HG02970 (cell line): ENCODE measurements at regions not wholly inside any gene's neighbourhood (a gene's known extent, or its start where the extent isn't known, plus 50 kb on each side); places are given as distances from the start of the nearest gene placed in this dataset.

Source experiments
- ATAC-seq: cut with Tn5 transposase; IDR thresholded peaks from one replicate; pipeline ENCODE4 v1.9.1; 2021; ENCODE audit warnings: mild to moderate bottlenecking, moderate library complexity, moderate number of reproducible peaks; ENCODE audit not compliant: unreplicated experiment, low FRiP score

DNA sequence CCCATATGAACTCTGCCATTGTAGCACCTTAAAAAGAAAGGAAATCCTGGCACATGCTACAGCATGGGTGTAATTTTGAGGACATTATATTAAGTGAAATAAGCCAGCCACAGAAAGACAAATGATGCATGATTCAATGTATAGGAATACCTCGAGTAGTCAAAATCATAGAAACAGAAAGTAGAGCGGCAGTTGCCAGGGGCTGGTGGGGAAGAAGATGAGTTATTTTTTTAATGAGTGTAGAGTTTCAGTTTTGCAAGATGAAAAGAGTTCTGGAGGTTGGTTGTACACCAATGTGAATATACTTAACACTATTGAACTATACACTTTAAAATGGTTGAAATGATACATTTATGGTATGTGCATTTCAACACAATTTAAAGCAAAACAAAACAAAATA, 133.0 kb downstream of the ZDHHC21 start:
- ATAC-seq: no peak

- ATAC-seq: no peak
These were observed 138.3 kb downstream of the ZDHHC21 start for GRCh38 chr9:14554886-14555285.

DNA sequence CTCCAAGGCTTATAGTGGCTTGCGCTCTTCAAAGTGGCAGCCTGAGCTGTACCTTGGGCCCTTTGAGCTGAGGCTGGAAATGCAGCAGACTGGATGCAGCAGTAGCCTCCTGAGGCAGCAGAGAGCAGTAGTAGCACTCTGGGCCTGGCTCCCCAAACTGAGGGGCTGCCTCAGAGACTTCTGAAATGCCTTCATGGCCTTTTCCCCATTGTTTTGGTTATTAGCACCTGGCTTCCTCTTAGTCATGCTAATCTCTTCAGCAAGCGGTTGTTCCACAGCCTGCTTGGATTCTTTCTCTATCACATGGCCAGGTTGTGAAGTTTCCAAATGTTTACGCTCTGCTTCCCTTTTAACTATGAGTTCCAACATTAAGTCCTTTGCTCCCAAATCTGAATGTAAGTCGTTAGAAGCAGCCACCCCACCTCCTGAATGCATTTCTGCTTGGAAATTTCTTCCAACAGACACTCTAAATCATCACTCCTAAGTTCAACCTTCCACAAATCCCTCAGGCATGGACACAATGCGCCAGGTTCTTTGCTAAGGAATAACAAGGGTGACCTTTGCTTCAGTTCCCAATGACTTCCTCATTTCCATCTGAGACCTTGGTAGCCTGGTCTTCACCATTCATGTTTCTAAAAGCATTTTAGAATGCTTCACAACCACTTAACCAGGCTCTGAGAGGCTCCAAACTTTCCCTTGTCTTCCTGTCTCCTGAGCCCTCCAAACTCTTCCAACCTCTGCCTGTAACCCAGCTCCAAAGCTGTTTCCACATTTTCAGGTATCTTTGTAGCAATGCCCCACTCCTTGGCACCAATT, 145.8 kb downstream of the ZDHHC21 start:
- ATAC-seq: no peak

DNA sequence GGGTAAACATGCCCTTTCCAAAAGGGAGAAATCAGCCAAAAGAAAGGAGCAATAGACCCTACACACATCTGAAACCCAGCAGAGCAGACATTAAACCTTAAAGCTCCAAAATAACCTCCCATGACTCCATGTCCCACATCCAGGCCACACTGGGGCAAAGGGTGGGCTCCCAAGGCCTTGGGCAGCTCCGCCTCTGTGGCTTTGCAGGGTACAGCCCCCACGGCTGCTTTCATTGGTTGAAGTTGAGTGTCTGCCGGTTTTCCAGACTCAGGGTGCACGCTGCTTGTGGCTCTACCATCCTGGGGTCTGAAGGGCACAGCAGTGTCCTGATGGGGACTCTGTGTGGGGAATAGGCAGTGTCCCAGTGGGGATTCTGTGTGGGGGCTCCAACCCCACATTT, 146.5 kb downstream of the ZDHHC21 start:
- ATAC-seq: no peak

DNA sequence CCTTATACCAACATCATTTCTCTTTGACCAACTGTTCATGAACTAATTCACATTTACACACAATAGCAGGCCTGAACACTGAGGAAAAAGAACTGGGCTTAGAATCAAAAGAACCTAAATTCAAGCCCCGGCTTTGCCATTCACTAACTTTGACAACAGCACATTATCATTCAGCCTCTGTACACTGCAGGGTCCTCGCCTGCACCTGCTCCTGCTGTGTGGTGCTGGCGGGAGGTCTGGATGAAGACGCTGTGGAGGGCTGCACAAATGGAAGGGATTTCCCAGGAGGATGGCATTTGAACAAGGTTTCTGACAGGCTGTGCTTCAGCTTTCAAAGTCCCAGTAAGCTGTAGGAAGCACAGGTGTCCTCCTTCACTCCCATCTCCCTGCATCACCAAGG, 151.2 kb downstream of the ZDHHC21 start:
- ATAC-seq: no peak

GRCh38 chr9:14538526-14538925, 154.7 kb downstream of the ZDHHC21 start:
- no peak for ATAC-seq

GRCh38 chr9:14535161-14535955, 157.9 kb downstream of the ZDHHC21 start:
- no peak for ATAC-seq

DNA sequence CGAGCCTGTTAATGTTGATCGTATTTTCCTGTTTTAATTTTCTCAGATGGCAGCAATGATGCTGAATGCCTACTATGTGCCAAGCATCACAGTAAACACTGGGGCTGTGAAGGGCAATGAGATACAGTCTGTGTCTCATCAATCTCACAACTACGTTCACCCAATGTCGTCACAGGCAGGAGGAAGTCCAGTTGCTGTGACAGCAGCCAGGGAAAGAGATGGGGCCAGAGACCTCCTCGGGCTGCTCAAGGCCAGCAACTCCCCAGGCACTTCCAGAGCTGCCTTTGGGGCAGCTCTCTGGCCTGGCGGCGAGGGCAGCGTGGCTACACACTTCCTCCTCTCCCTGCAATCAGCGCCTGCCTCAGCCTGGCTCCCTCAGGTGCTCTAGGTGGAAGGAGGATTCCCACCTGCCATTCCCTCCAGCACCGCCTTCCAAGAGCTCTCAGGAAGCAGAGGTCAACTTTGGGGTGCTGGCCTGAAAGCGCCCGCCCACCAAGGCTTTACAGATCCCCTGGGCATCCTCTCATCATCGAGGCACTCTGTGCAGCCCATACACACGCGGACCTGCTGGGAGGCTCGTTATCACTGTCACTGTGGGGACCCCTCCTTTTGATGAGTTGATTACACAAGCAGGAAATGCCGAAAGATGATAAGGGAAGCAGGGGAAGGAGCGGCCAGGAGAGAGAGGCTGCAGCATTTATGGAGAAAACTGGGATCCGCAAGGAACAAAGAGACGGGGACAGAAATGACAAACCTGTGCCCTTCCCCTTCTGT, 159.2 kb downstream of the ZDHHC21 start:
- ATAC-seq: no peak

GRCh38 chr9:14532456-14533115, 160.6 kb downstream of the ZDHHC21 start:
- ATAC-seq: no peak

DNA sequence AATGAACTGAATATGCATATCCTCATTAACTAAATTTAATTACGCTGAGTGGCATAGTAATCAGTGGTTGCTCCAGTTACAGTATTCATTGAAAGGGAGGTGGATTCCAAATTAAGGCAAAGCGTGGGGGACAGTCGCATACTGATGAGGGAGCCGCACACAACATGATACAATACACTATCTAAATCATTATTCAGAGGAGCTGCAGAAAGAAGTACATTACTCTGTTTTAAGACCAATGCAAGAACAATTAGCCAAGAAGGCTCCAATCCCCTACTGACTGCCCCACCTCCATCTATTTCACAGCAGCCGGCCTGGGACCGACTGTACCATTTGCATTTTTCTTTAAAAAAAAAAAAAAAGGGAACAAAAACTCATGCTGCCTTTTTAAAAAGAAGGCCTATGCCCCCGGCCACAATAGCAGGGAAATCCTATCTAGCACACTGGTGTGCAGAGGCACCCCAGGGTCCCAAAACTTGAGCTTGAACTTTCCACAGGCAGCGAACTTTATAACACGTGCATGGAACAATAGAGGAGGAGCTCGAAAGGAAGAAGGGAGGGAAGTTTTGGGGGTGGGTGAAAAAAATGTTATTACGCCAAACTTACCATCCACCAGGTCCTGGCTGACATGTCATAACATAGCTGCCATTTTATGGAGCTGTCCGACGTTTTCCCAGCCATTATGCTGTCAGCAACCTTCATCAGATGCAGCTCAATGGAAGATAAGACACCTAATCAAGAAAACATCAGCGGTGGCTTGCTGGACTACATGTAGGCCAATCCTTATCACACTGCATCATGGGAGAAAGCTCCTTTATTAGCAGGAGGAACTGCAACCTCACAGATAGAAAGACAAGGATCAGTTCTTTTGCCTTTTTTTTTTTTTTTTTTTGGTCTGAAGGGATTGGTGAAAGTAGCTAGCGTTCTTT, 161.6 kb downstream of the ZDHHC21 start:
- ATAC-seq: no peak

DNA sequence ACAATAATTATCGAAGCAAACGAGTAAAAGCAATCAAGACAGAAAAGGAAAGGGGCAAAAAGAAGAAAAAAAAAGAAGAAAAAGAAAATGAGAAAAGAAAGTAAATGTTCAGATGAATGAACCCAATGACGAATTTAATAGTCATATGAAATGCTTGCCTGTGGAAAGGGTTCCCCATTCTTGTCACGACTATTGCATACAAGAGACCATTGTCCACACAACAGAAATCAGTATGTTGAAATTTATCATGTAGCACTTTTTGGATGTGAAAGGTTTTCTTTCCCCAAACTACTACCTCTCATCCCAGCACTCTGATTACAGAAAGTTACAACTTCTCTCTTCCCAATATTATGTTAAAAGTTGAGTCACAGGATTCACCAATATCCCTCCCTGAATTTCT, 162.4 kb downstream of the ZDHHC21 start:
- ATAC-seq: no peak

GRCh38 chr9:14530366-14530765, 162.9 kb downstream of the ZDHHC21 start:
- no peak for ATAC-seq

DNA sequence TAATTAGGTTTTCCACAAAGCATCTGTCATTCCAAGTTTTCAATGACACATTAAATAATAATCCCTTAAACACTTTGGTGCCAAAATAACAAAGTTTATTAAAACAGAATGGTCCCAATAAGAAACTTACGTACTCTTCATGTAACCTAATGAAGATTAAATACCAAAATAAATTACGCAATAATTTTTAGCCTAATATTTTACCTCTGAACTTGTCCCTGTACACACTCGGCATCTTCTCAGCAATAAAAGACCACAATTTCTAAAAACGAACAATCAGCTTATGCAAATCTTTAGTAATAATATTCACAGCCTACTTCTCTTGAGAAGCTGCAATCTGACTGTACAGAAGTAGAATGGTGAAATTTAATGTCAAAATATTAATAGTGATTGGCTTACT, 163.6 kb downstream of the ZDHHC21 start:
- no peak for ATAC-seq

DNA sequence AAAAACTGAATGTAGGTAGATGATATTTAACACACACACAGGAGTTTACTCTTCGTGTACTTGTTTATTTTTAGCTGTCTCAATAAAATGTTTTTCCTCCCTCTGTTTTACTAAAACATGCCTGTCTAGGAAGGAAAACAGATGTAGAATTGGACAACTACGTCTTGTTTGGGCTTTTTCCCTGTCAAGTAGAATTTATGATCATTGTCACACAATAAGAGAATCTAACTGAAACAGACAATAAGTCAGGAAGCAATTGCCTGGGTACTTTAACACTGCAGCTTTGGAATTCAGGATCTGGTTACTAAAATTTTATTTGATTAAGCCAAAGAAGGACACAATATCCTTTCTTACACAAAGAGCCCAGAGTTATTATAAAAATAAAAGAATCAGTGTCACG, 164.2 kb downstream of the ZDHHC21 start:
- no peak for ATAC-seq

GRCh38 chr9:14526504-14526903, 166.7 kb downstream of the ZDHHC21 start:
- ATAC-seq: no peak

- no peak for ATAC-seq
These were observed 167.4 kb downstream of the ZDHHC21 start for GRCh38 chr9:14525856-14526255.

DNA sequence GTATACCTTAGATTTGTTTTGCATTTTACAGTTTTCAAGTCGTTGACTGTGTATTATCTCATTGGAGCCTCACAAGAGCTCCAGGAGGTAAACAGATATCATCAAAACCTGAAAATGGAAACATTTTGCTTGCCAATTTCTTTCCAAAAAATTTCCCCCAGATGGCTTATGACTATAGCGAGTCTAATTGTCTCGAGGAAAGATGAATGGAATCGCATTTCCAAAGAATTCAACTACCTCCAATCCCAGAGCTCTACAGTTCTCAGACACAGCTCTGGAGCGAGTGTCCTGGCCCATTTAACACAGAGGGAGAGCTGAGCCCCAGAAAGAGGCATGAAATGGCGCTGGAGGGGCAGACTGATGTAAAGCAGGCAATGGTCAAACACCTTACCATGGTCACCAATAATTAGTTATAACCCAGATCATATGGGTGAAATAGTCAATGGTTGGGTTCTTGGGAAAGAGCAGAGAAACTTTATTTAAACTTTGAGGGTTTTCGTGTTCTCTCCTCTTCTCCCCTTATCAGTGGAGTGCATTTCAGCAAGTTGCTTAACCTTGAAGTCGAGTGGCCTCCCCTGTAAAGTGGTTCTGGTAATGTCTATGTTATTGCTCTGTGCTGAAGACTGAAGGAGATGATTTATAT, 168.2 kb downstream of the ZDHHC21 start:
- ATAC-seq: no peak

GRCh38 chr9:14523545-14523944, 169.7 kb downstream of the ZDHHC21 start:
- no peak for ATAC-seq
